ENCODE measurements at regions not wholly inside any gene's neighbourhood (a gene's known extent, or its start where the extent isn't known, plus 50 kb on each side); places are given as distances from the start of the nearest gene placed in this dataset.

DNA sequence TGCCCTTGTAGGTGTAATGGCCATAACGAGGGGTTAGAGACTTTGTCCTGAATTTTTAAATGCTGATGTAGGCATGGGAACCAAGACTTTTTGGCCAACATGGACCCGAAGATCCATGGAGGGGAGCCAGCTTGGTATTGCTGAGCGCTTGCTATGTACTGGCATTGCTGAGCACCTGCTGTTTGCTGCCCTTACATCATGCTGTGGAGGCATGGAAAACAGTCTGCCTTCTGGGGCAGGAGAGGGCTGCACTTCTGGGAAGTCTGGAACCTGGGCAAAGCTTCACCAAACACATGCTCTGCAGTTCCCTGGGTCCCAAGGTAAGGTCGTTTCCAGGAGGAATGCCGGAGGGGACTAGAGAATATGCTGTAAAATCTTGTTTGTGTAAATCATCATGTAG, 86.3 kb upstream of the CNIH3 start:
- H3K9me3 ChIP-seq (ENCODE audit: control insufficient read depth in 1 of 2, insufficient read depth in 1 of 2, low read length in 2 of 2): no peaks in the 10 kb centered on the region
- TF ChIP-seq, protein P1, sequence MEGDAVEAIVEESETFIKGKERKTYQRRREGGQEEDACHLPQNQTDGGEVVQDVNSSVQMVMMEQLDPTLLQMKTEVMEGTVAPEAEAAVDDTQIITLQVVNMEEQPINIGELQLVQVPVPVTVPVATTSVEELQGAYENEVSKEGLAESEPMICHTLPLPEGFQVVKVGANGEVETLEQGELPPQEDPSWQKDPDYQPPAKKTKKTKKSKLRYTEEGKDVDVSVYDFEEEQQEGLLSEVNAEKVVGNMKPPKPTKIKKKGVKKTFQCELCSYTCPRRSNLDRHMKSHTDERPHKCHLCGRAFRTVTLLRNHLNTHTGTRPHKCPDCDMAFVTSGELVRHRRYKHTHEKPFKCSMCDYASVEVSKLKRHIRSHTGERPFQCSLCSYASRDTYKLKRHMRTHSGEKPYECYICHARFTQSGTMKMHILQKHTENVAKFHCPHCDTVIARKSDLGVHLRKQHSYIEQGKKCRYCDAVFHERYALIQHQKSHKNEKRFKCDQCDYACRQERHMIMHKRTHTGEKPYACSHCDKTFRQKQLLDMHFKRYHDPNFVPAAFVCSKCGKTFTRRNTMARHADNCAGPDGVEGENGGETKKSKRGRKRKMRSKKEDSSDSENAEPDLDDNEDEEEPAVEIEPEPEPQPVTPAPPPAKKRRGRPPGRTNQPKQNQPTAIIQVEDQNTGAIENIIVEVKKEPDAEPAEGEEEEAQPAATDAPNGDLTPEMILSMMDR (IDR thresholded peaks at IDR 0.05): no peak
- no peak overlapping the region for H3K4me3 Mint-ChIP-seq
- no peak overlapping the region for H3K27ac Mint-ChIP-seq
- H3K36me3 Mint-ChIP-seq (ENCODE audit: low read depth): no peaks in the 10 kb centered on the region
- POLR2A ChIA-PET: no interaction called here
- intact Hi-C loops (cut with DNase I, micrococcal nuclease): no loop called here
- ATAC-seq (ENCODE audit: poor library complexity) (no peak), DNase-seq (no peak)
- no peaks in the 10 kb centered on the region for H3K27me3 Mint-ChIP-seq
- no peak overlapping the region for H3K4me3 ChIP-seq (ENCODE audit: low read length)
- H3K4me1 ChIP-seq (ENCODE audit: insufficient read depth, low read length): no peaks in the 10 kb centered on the region
- CTCF ChIA-PET: no interaction called here
- no peak overlapping the region for H3K27ac ChIP-seq (ENCODE audit: low read depth in 1 of 2, low read length in 2 of 2)
- H3K4me1 Mint-ChIP-seq (ENCODE audit: low read depth): no peaks in the 10 kb centered on the region
- no peaks in the 10 kb centered on the region for H3K9me3 Mint-ChIP-seq
- no peaks in the 10 kb centered on the region for H3K27me3 ChIP-seq (ENCODE audit: control insufficient read depth in 1 of 2, insufficient read depth in 2 of 2, low read length in 2 of 2)
- H3K36me3 ChIP-seq (ENCODE audit: insufficient read depth, low read length): no peaks in the 10 kb centered on the region

DNA sequence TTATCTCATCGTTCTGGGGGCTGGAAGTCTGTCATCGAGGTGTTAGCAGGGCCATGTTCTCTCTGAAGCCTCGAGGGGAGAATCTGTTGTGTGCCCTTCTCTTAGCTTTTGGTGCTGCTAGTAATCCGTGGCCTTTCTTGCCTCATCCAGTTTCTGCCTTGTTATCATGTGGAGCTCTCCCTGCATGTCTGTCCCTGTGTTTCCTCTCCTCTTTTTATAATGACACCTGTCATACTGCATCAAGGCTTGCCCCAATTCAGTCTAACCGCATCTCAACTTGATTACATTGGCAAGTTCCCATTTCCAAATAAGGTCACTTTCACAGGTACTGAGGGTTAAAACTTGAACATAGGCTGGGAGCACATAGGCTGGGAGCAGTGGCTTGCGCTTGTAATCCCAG, 82.6 kb upstream of the CNIH3 start:
- TF ChIP-seq, protein P1 (IDR thresholded peaks at IDR 0.05): no peak
- no peak for DNase-seq
- intact Hi-C loops (cut with DNase I, micrococcal nuclease): no loop called here
- H3K4me1 Mint-ChIP-seq (ENCODE audit: low read depth): no peaks in the 10 kb centered on the region
- Histone ChIP-seq H3K27me3 (ENCODE audit: control insufficient read depth in 1 of 2, insufficient read depth in 2 of 2, low read length in 2 of 2) (no peaks in the 10 kb centered on the region), H3K4me3 (ENCODE audit: low read length) (no peak overlapping the region), H3K4me1 (ENCODE audit: insufficient read depth, low read length) (no peaks in the 10 kb centered on the region), H3K9me3 (ENCODE audit: control insufficient read depth in 1 of 2, insufficient read depth in 1 of 2, low read length in 2 of 2) (no peaks in the 10 kb centered on the region), H3K27ac (ENCODE audit: low read depth in 1 of 2, low read length in 2 of 2) (no peak overlapping the region), H3K36me3 (ENCODE audit: insufficient read depth, low read length) (no peaks in the 10 kb centered on the region)
- H3K27ac Mint-ChIP-seq: no peak overlapping the region
- CTCF ChIA-PET: no interaction called here
- no peaks in the 10 kb centered on the region for H3K36me3 Mint-ChIP-seq (ENCODE audit: low read depth)
- POLR2A ChIA-PET: no interaction called here
- no peaks in the 10 kb centered on the region for H3K27me3 Mint-ChIP-seq
- no peak for ATAC-seq (ENCODE audit: poor library complexity)
- no peaks in the 10 kb centered on the region for H3K9me3 Mint-ChIP-seq
- no peak overlapping the region for H3K4me3 Mint-ChIP-seq

GRCh38 chr1:224534731-224535130, 81.4 kb upstream of the CNIH3 start:
- Mint-ChIP-seq H3K4me1 (ENCODE audit: low read depth) (no peaks in the 10 kb centered on the region), H3K9me3 (no peaks in the 10 kb centered on the region), H3K27me3 (no peaks in the 10 kb centered on the region), H3K27ac (no peak overlapping the region), H3K4me3 (no peak overlapping the region), H3K36me3 (ENCODE audit: low read depth) (no peaks in the 10 kb centered on the region)
- no peak for ATAC-seq (ENCODE audit: poor library complexity)
- no peaks in the 10 kb centered on the region for H3K4me1 ChIP-seq (ENCODE audit: insufficient read depth, low read length)
- H3K36me3 ChIP-seq (ENCODE audit: insufficient read depth, low read length): no peaks in the 10 kb centered on the region
- H3K4me3 ChIP-seq (ENCODE audit: low read length): no peak overlapping the region
- H3K27me3 ChIP-seq (ENCODE audit: control insufficient read depth in 1 of 2, insufficient read depth in 2 of 2, low read length in 2 of 2): no peaks in the 10 kb centered on the region
- POLR2A ChIA-PET: no interaction called here
- no peak overlapping the region for H3K27ac ChIP-seq (ENCODE audit: low read depth in 1 of 2, low read length in 2 of 2)
- no peak for DNase-seq
- H3K9me3 ChIP-seq (ENCODE audit: control insufficient read depth in 1 of 2, insufficient read depth in 1 of 2, low read length in 2 of 2): no peaks in the 10 kb centered on the region
- TF ChIP-seq, protein P1 (IDR thresholded peaks at IDR 0.05): no peak
- intact Hi-C loops (cut with DNase I, micrococcal nuclease): no loop called here
- CTCF ChIA-PET: no interaction called here
